Stimulated activated CD4-positive, alpha-beta T cell treated with anti-CD3 and anti-CD28 coated beads, Interleukin-1b, Interleukin-23, amount 100 ng/mL, for 48 hours (primary cell): ENCODE measurements at regions not wholly inside any gene's neighbourhood (a gene's known extent, or its start where the extent isn't known, plus 50 kb on each side); places are given as distances from the start of the nearest gene placed in this dataset.

Experiments
- DNase-seq: peaks from one replicate; pipeline ENCODE4 v3.0.0-alpha.2; 2020

DNA sequence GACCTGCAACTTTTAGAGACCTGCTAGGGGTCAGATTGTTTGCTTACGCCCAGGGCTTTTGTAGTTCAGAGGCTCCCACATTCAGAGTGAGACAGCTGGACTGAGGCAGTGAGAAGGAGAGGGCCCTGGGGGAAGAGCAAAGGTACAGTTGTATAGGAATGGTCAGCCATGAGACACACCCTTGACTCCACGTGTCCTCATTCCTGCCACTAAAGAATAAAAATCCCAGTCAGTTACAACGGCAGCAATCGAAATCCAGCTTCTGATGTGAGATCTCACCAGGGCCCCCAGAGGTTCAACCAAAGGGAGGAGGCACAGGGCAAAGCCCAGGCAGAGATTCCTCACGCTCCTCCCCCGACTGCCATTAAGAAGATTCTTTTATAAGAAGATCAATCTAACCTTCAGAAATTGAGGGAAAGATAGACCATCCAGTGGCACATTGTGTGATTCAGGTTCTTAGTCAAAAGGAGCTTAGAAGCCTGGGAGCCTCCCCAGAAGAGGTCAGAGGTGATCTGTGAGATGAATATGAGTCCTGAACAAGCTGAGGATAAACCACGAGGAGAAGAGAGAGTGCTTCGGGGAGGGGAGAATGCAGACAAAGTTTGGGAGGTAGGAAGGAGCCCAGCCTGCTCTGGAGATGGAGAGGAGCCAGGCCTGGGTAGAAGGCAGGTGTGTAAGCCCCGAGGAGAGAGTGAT is 317.0 kb downstream of the CYP26B1 start:
- no peak for DNase-seq

DNA sequence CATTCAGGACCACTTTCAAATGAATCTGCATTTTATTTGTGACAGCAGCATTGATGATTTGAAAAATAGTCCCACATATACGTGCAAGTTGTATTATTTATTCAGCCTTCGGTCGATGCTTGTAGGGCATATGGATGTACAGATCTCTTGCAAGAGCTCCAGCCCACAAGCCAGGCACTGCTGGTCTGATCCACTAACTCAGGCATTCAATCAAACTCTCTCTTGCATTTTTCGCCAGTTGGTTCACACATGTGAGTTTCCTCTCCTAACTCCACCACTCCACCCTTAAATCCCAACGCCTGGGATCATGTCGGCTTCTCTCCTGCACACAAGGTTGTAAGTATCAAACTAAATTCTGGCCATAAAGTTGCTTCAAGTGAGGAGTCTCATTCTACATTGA is 318.7 kb downstream of the CYP26B1 start:
- DNase-seq = no peak

DNA sequence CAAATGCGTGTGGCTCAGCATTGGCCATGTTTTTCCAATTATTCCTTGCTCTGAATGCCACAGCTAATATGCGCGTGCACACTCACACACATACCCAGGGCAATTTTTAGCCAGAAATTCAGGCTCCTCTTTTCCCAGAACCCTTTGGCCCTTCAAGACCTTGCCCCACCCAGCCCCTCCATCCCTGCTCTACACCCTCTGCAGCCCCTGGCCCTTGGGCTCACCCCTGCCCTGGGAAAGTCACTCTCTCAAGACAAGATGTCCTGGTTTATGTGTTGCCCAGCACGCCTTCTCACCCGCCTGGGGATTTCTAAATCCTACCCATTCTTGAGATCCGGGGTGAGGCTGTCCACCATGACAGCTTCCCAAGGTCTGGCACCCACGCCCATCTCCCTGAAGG is 319.7 kb downstream of the CYP26B1 start:
- DNase-seq = no peak

DNA sequence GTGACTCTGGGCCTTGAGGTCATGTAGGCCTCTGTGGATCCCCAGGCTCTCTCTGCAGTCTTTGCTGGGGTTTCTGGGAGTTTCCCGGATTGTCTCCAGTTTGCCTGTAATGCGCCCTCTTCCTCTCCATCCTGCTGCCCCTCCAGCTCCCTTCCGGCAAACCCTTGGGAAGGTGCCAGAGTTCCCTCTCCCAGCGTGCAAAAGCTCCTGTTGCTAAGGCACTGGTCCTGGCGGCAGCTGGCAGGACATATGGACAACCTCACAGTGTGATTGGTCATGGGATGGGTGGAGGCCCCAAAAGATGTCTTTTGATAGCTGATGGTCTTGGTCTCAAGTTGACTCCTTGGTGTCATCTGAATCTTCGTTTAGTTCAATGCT is 320.1 kb downstream of the CYP26B1 start:
- no peak for DNase-seq

DNA sequence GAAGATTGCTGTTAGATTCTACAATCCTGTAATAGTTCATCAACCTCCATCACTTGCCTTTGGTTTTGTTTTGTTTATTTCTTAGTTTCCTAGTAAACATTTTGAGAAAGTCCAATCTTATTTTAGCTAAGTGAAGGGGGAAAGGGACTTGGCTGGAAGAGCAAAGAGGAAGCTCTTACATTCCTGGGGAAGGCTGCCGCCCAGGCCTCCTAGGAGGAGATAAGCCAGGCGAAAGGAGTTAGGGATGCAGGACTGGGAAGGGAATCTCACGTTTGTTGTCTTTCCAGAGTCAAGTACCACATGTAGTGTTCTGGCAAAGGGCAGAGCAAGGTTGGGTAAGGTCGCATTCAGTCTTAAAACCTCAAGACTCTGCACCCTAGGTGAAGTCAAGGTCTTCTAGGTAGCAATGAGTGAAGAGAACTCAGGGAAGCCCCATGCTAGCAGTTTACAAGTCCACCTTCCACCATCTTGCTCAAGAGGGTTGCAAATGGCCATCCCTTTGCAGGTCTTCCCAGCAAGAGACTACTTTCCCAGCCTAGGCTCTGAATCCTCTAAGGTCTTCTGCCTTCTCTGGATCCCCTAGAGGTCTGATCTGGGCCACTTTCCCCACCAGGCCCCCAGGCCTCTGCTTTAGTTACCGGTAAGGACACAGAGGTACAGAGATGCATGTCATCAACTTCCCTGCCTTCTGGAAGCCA is 320.7 kb downstream of the CYP26B1 start:
- no peak for DNase-seq

DNA sequence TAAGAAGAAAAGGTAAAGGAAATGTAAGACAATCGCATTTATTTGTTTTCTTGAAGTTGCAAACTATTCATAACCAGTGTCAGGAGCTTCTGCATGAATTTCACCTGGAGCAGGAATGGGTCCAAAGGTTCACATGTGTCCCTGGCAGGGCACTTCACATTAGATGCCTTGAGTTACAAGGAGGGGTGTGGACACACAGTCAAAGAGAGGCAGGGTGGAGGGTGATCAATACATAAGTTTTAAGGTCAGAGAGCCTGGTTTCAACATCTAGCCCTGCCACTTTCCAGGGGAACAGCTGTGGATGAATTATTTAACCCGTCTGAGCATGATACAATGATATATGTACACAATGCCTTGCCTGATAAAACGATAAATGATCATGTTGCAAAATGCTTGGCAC is 321.4 kb downstream of the CYP26B1 start:
- no peak for DNase-seq

DNA sequence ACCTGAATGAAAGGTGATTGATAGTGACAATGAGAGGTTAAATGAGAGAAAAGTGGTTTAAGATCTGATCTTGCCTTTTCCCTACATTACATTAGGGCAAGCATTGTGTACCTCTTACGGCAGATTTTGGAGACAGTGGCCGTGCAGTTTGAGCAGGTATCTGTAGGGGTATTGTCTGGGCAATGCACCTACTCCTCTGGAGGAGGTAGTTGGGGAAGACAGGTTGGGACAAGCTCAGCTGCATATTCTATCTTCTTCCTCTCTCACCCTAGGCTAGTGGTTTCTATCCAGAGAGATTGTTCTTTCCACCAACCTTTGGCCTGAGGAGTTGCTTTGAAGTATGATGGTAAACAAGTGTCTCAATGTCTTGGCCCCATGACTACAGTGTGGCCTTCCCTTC is 323.2 kb downstream of the CYP26B1 start:
- no peak for DNase-seq

DNA sequence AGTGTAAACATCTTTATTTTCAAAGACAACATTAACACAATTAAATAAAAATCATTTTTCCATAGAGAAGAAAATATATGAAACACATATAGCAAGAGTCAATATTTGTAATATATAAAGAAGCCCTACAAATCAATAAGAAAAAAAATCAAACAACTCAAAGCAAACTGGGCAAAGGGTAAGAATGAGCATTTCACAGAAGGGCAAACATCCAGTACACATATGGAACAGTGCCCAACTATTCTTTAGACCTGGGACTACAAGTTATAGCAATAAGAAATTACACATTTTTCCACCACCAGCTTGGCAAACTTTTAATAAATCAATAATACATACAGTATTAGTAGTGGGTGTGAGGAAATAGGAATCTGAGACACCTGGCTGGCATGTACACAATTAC is 324.1 kb downstream of the CYP26B1 start:
- DNase-seq = no peak

DNA sequence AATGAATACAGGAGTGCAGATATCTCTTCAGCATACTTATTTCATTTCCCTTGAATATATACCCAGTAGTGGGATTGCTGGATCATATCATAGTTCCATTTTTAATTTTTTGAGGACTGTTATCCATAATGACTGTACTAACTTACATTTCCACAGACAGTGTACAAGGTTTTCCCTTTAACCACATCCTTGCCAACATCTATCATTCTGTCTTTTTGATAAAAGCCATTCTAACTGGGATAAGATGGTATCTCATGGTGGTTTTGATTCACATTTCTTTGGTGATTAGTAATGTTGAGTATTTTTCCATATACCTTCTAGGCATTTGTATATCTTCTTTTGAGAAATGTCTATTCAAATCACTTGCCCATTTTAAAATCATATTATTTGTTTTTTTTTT is 325.2 kb downstream of the CYP26B1 start:
- DNase-seq = no peak

DNA sequence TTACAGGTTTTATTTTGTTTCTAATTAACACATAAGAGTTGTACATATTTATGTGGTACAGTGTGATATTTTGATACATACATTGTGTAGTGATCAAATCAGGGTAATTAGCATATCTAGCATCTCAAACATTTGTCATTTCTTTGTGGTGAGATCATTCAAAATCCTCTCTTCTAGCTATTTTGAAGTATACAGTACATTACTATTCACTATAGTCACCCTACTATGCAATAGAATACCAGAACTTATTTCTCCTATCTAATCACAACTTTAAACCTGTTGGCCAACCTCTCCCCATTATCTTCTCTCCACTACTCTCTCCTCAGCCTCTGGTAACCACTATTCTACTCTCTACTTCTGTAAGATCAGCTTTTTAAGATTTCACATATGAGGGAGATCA is 325.8 kb downstream of the CYP26B1 start:
- DNase-seq = no peak

DNA sequence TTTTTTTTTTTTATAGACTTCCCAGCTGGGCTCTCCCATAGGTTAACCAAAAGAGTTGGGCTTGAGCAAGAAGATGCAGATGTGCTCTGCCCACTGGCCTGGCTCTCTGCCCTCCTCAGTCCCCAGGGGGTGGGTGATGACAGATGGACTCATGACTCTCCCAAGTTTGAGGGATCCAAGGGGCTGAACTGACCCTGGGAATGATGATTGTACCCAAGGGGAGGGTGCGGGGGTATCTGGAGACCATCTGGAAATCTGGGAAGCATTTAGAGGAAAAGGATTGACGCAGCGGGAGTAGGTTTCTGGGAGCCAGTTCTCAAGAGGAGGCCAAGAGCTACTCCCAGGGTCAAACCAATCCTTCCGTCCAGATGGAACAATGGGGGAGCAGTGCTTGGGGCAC is 330.8 kb downstream of the CYP26B1 start:
- no peak for DNase-seq

DNA sequence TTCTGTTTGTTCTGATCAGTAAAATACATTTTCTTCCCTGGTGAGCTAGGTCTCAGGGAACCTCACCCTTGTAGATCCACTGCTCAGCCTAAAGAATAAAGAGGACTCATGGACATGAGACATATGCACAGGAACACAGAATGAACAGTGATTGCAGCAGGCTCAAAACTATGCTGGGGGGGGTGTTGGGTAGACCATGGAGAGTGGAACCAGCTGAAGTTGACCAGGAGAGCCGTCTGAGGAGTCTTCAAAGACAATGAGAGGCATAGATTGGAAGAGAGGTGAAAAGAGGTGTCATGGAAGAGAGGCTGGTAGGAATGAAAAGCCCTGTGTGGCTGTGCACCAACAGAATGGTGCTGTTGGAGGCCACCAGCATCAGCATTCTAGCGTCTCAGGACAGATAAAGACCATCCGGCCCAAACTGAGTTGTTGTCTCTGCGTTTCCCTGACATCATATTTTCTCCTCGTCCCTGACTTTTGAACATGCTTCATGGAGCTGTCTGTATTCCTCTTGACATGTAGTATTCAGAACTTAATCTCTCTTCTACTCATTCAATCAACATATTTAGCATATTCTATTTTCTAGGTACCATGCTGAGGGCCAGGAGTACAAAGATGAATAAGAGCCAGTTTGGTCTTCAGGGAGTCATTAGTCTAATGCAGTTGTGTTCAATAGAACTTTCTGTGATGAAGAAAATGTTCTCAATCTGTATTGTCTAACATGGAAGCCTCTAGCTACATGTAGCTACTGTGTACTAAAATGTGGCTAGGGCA is 331.8 kb downstream of the CYP26B1 start:
- DNase-seq = no peak

DNA sequence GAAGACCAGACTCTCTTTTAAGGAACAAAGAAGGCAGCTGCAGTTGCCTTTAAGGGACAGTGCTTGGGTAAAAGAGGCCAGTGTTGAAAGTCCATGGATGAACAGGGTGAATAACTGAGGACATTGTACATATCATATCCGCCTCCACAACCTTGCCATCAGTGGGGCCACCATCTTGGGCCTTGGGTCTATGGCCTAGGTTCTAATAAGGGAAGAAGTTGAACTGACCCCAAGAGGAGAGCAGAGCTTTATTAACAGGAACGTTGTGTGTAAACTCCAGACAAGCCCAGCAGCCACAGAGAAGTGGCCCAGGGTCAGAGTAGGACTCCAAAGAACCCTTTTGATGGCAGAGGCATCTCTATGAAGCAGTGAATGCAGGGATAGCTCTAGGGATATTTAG is 332.8 kb downstream of the CYP26B1 start:
- no peak for DNase-seq

DNA sequence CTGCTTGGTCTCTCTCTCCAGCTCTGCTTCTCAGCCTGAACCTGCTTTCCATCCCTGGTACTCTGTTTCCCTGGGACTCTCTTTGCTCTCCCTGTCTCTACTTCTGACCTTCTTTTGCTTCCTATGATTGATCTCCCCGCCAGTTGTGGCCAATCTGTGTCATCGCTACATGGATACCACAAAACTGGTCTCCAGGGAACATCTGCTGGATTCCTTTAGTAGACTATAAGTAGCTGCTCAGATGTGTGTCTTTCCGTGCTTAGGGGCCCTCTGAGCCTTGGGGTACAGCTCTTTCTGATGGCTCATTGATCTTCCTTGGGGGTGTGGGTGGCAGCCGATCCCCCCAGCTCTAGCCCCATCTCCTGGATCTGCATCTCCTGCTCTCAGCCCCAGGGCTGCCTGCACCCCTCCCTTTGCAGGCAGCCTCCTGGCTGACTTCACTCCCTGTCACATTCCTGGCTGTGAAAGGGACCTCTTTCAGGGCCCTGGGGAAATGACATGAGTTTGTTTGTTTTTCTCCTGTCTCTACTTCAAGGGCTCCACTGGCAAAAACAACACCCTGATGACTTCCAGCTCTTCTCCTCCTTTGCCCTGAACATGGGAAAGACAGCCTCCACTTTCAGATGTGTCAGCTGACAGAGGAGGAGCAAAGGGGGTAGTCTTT is 333.7 kb downstream of the CYP26B1 start:
- DNase-seq = no peak

DNA sequence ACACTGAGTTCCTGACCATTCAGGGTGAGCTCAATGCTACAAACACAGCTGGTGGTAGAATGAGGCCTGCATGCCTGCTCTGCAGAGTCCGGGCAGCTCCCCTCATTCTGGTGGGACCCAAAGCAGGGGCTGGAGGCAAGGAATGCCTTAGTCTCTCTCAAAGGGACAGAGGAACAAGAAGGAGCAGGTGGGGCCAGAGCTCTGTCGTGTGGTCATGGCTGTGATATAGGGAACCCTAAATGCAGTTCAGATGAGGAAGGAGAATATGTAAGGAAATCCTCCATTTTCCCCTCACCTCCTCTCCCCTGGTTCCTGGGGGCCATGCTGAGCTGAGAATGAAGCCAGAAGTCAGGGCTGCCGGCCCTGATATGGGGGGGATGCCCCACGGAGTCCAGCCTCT is 334.3 kb downstream of the CYP26B1 start:
- DNase-seq = no peak

DNA sequence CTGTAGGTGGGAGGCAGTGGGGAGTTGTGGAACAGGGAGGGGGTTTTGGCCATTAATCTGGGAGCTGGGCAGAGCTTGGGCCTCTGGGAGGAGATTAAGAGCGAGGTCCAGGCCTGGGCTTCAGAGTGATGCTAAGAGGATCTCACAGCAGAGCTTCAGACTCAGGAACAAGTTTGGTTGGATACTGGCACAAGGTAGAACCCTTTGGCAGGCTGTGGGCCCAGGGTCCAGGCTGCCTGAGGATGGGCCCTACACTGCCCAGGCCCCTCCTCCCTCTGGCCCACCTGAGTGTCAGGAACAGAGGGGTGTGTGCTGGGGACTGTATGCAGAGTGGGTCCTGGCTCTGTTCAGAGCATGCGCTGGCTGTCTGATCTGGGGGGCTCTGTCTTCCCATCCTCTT is 334.9 kb downstream of the CYP26B1 start:
- DNase-seq = no peak

DNA sequence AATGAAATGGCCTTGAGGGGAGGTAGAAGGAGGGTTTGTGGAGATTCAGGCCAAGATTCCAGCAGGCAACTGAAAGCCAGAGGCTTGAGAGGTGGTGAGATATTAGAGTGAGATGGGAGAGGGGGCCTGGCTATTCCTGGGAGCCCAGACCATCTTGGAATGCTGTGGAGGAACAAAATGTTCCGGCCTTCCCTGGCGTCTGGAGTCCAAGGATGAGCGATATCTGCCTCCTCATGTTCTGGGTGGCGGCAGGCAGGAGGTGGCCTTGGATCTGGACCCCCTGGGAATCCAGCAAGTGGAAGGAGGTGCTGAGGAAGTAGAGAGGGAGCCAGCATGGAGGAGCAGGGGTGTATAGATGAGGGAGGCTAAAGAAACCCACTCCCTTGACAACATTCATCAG is 335.9 kb downstream of the CYP26B1 start:
- DNase-seq = no peak

DNA sequence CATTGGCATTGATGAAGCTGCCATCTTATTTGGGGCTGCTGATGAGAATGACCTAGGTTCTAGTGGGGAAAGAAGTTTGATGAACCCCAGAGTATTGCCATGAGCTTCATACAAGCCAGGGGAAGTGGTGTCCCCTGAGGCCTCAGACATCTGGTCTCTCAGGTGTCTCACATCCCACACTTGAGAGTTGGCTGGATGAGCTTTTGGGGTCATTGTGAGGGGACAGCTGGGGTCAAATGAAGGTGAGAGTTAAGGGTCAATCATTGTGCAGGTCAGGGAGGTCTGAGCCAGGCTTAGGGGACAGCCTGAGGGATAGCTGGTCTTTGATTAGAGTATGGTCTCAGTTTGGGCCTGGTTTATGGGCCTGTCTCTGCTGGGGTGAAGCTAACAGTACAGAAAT is 336.5 kb downstream of the CYP26B1 start:
- no peak for DNase-seq

DNA sequence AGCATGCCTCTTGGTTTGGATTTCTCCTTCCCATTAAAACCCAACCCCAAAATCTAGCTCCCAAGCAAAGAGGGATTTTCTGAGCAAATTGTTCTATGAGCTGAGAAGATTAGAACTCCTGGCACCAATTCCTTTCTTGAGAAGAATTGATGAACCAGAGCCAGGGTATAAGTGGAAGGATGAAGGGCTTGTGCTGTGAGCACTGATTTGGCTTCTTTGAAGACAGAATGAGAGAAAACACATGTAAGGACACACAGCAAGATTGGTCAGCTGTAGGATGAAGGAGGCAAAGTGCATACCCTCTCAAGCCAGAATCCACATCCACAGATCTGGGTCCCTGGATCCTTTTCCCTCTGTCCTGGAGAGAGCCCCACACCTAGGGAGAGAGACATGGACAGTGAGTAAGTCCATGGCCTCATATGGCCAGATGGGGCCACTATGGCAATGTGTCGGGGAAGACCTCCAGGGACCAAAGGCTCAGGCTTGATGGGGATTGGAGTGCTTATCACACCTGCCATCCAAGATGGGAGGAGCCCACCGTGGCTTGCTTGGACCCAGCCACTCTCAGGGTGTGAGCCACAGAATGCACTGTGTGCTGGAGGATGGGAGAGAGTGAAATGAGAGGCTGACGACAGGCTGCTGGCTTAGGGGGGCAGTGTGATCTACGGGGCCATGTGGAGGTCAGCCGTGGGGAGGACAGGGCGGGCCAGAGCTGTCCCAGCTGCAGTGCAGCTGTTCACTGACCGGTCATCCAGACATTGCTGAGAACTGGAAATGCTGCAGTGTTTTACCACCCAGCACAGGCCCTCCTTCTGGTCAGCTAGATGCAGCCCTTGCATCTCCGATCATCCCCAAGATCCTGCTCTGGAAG is 339.8 kb downstream of the CYP26B1 start:
- no peak for DNase-seq

DNA sequence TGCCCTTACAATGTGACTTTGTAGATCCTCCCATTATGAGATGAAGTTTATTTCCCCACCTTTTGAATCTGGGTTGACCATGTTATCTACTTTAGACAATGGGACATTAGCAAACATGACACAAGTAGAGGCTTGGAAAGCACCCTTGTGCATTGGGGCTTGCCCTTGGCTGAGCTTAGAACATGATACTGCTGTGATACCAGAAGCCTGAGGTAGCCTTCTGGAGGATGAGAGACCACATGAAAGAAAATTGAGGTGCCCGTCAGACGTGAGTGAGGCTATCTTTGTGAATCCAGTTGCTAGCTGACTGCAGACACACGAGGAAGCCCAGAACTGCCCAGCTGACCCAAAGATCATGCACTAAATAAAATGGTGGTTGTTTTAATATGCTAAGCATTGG is 341.2 kb downstream of the CYP26B1 start:
- DNase-seq = no peak

DNA sequence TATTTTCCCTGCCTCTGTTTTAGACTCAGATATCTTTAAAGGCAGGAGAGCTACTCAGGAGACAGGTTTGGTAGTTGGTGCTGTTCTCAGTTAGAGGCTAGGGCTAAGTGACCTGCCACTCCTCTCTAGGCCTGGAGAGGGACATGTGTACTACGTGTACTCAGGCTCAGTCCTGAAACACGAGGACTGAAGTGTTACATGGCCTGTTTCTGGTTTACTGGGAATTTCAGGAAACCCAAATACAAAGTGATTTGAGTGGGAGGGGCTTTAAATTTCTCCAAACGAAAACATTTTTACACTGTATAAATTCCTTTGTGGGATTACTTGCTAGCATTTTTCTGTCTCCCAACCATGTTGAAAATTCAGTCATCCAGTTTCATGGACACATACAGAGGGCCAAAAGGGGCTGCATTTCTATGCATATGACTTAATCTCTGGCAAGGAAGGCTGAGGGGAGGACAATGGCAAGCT is 343.3 kb downstream of the CYP26B1 start:
- no peak for DNase-seq

DNA sequence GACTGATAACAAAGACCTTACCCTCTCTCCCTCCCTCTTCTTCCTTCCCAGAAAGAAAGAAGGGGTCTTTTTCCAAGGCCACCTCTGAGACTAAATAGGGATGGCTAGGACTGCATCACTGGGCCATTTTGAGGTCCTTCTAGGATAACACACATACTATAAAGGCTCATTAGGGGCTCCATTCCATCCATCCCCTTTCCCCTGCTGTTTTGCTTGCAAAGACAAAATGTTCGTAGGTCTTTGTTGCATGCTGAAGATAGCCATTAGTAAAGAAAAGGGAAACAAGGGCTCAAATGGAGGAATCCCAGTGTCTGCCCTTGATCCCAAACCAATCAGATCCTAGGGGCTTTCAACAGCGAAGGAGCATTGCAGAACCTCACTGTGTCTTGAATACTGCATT is 344.3 kb downstream of the CYP26B1 start:
- no peak for DNase-seq

DNA sequence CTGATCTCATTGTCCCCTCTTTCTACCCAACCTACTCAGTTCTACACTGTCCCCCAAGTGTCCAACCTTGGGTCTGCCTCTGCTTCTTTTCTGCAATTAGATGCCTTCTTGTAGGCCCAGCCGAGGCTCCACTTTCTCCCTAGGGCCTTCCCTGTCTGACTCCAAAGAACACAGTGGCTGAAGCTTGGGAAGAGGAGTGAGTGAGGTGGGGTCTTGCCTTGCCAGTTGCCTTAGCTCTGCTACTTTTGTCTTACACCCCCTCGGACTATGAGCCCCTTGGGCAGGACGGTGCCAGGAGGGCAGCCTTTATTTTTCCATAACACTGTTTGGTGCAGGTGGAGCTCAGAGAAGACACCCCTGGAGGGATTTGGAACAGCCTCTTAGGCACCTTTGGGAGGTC is 345.1 kb downstream of the CYP26B1 start:
- no peak for DNase-seq
